Peyer's patch (tissue), 4 donors: ENCODE measurements at regions not wholly inside any gene's neighbourhood (a gene's known extent, or its start where the extent isn't known, plus 50 kb on each side); places are given as distances from the start of the nearest gene placed in this dataset.

Source experiments
- DNase-seq, 3 donors: peaks; one replicate each; pipeline ENCODE4 v3.0.0-alpha.2; 2017 to 2019
- H3K27ac ChIP-seq, 4 donors: fragments of 200-600 bp; sonication (generic); one replicate each; pipeline ENCODE4 v1.5.1; 2016 to 2019
- H3K27me3 ChIP-seq, 2 donors: fragments of 200-600 bp; sonication (generic); one replicate each; pipeline ENCODE4 v1.5.1; 2019
- H3K36me3 ChIP-seq, 3 donors: fragments of 200-600 bp; sonication (generic); one replicate each; pipeline ENCODE4 v1.5.1; 2016 to 2019
- H3K4me1 ChIP-seq, 4 donors: fragments of 200-600 bp; sonication (generic); one replicate each; pipeline ENCODE4 v1.5.1; 2016 to 2019
- H3K4me3 ChIP-seq, 4 donors: fragments of 200-600 bp; sonication (generic); 1 replicate in 3 of 4; 2 replicates in 1 of 4; pipeline ENCODE4 v1.5.1; 2016 to 2019; ENCODE audit warnings: mild to moderate bottlenecking in 1 of 4
- H3K9me3 ChIP-seq, 4 donors: fragments of 200-600 bp; sonication (generic); one replicate each; pipeline ENCODE4 v1.5.1; 2016 to 2019; ENCODE audit warnings: mild to moderate bottlenecking in 1 of 4
- CTCF ChIP-seq, 6 experiments: fragments of 450-650 bp in 4 of 6; fragments of 200-600 bp in 2 of 6; sonication (generic) in 1 of 6; IDR thresholded peaks; one replicate each; pipeline ENCODE4 v1.5.1; 2017 to 2019; ENCODE audit warnings: antibody characterized with exemption in 6 of 6, mild to moderate bottlenecking in 3 of 6, moderate library complexity in 1 of 6
- POLR2A ChIP-seq, 2 donors: fragments of 450-650 bp; IDR thresholded peaks; one replicate each; pipeline ENCODE4 v1.5.1; 2017; ENCODE audit warnings: antibody characterized with exemption in 2 of 2, mild to moderate bottlenecking in 2 of 2, moderate library complexity in 2 of 2

DNA sequence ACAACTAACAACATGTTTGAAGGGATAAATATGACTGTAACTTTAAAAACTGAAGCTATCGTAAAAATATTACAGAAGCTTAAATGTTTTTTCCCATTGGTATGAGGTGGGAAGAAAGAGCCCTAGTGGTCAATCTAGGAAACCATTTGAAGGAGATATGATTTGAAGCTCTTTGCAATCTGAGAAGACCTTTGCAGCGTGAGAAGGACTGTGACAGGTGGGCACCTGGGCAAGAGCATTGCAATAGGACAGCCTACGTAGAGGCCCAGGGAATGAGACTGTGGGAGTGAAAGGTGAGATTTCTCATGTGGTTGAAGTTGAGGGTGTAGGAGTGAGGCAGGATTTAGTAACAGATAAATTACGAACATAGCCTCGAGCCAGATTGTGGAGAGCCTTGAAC is 108.0 kb upstream of the PDE7B start:
- no peaks in the 10 kb centered on the region for H3K27me3 ChIP-seq
- no peaks in the 10 kb centered on the region for H3K36me3 ChIP-seq
- H3K27ac ChIP-seq, result no peak overlapping the region
- no peaks in the 10 kb centered on the region for H3K4me1 ChIP-seq
- TF ChIP-seq CTCF (IDR thresholded peaks at IDR 0.05) (no peak), POLR2A (IDR thresholded peaks at IDR 0.05) (no peak)
- H3K4me3 ChIP-seq, result no peak overlapping the region
- no peaks in the 10 kb centered on the region for H3K9me3 ChIP-seq
- no peak for DNase-seq

DNA sequence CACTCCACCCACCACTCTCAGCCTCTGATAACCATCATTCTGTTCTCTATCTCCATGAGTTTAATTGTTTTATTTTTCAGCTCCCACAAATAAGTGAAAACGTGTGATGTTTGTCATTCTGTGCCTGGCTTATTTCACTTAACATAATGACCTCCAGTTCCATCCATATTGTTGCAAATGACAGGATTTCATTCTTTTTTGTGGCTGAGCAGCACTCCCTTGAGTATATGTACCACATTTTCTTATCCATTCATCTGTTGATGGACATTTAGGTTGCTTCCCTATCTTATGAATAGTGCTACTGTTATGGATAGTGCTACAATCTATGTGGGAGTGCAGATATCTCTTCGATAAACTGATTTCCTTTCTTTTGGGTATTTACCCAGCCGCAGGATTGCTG is 103.3 kb upstream of the PDE7B start:
- no peaks in the 10 kb centered on the region for H3K4me1 ChIP-seq
- no peaks in the 10 kb centered on the region for H3K27me3 ChIP-seq
- no peak overlapping the region for H3K4me3 ChIP-seq
- no peaks in the 10 kb centered on the region for H3K9me3 ChIP-seq
- H3K36me3 ChIP-seq, result no peaks in the 10 kb centered on the region
- no peak for DNase-seq
- H3K27ac ChIP-seq, result no peak overlapping the region
- TF ChIP-seq POLR2A (IDR thresholded peaks at IDR 0.05) (no peak), CTCF (IDR thresholded peaks at IDR 0.05) (no peak)

- Histone ChIP-seq H3K36me3 (no peaks in the 10 kb centered on the region), H3K9me3 (no peaks in the 10 kb centered on the region), H3K4me3 (no peak overlapping the region), H3K4me1 (no peaks in the 10 kb centered on the region), H3K27me3 (no peaks in the 10 kb centered on the region), H3K27ac (no peak overlapping the region)
- TF ChIP-seq POLR2A (IDR thresholded peaks at IDR 0.05), result no peak
- TF ChIP-seq CTCF (IDR thresholded peaks at IDR 0.05), result no peak
- DNase-seq, result no peak
Observed at GRCh38 chr6:135750081-135750480, 101.4 kb upstream of the PDE7B start.

DNA sequence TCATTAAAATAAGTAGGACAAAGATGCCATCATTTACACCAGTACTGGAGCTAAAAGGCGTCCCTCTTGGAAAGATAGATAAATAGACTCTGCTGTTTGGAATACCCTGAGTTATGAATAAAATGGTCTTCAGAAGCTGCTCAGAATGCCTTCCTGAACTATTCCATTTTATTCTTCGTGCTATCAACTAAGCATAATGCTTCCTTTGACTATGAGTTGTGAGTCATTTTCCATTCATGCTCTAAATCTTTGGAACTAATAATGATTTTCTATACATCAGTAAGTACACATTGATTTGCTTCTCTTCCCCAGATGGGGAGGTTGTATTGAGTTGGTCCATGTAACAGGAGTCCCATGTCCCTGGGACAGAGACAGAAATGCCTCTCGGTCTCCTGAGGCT is 98.3 kb upstream of the PDE7B start:
- Histone ChIP-seq H3K9me3 (no peaks in the 10 kb centered on the region), H3K36me3 (no peaks in the 10 kb centered on the region), H3K27ac (no peak overlapping the region), H3K4me1 (no peaks in the 10 kb centered on the region), H3K27me3 (no peaks in the 10 kb centered on the region), H3K4me3 (no peak overlapping the region)
- no peak for DNase-seq
- TF ChIP-seq POLR2A (IDR thresholded peaks at IDR 0.05), result no peak
- TF ChIP-seq CTCF (IDR thresholded peaks at IDR 0.05), result no peak

- Histone ChIP-seq H3K27ac (no peak overlapping the region), H3K9me3 (no peaks in the 10 kb centered on the region), H3K36me3 (no peaks in the 10 kb centered on the region), H3K27me3 (no peaks in the 10 kb centered on the region), H3K4me1 (no peaks in the 10 kb centered on the region), H3K4me3 (no peak overlapping the region)
- TF ChIP-seq POLR2A (IDR thresholded peaks at IDR 0.05) (no peak), CTCF (IDR thresholded peaks at IDR 0.05) (no peak)
- DNase-seq, result no peak
Observed at GRCh38 chr6:135759831-135760230, 91.7 kb upstream of the PDE7B start.

GRCh38 chr6:135774006-135774405 is 77.5 kb upstream of the PDE7B start:
- H3K27me3 ChIP-seq, result no peaks in the 10 kb centered on the region
- no peak for TF ChIP-seq CTCF (IDR thresholded peaks at IDR 0.05)
- no peak for TF ChIP-seq POLR2A (IDR thresholded peaks at IDR 0.05)
- no peak overlapping the region for H3K27ac ChIP-seq
- H3K9me3 ChIP-seq, result no peaks in the 10 kb centered on the region
- no peak for DNase-seq
- H3K4me1 ChIP-seq, result no peaks in the 10 kb centered on the region
- H3K4me3 ChIP-seq, result no peak overlapping the region
- no peaks in the 10 kb centered on the region for H3K36me3 ChIP-seq
